Ascending aorta (tissue), 2 donors: ENCODE measurements at regions not wholly inside any gene's neighbourhood (a gene's known extent, or its start where the extent isn't known, plus 50 kb on each side); places are given as distances from the start of the nearest gene placed in this dataset.
"Not testable (repeated sequence)": the region's sequence is repeated elsewhere in the genome, so short reads cannot be mapped to it uniquely, and the experiment has no call there.

Source experiments
- DNase-seq, 2 donors: peaks; one replicate each; pipeline ENCODE4 v3.0.0-alpha.2; 2019; ENCODE audit warnings: low spot score in 2 of 2
- H3K27ac ChIP-seq, 2 donors: fragments of 200-600 bp; sonication (generic); one replicate each; pipeline ENCODE4 v1.5.1; 2016 to 2017; ENCODE audit warnings: mild to moderate bottlenecking in 1 of 2
- H3K27me3 ChIP-seq: fragments of 200-600 bp; sonication (generic); one replicate; pipeline ENCODE4 v1.5.1; 2017
- H3K36me3 ChIP-seq, 2 donors: fragments of 200-600 bp; sonication (generic); one replicate each; pipeline ENCODE4 v1.5.1; 2016
- H3K4me1 ChIP-seq, 2 donors: fragments of 200-600 bp; sonication (generic); one replicate each; pipeline ENCODE4 v1.5.1; 2016 to 2017; ENCODE audit warnings: mild to moderate bottlenecking in 1 of 2
- H3K4me3 ChIP-seq, 2 donors: fragments of 200-600 bp; sonication (generic); one replicate each; pipeline ENCODE4 v1.5.1; 2016 to 2017; ENCODE audit warnings: mild to moderate bottlenecking in 1 of 2
- H3K9me3 ChIP-seq, 2 donors: fragments of 200-600 bp; sonication (generic); one replicate each; pipeline ENCODE4 v1.5.1; 2016
- intact Hi-C: fragments of 100-400 bp; cut with DNase I; formaldehyde crosslinking; loops from one replicate; pipeline ENCODE4 v1.15.1; 2023
- TF ChIP-seq, protein P1 (sequence below), 3 experiments: fragments of 200-600 bp in 2 of 3; fragments of 450-650 bp in 1 of 3; sonication (generic) in 2 of 3; IDR thresholded peaks; one replicate each; pipeline ENCODE4 v1.5.1; 2016 to 2019; ENCODE audit warnings: antibody characterized with exemption in 3 of 3, mild to moderate bottlenecking in 1 of 3, moderate library complexity in 1 of 3

DNA sequence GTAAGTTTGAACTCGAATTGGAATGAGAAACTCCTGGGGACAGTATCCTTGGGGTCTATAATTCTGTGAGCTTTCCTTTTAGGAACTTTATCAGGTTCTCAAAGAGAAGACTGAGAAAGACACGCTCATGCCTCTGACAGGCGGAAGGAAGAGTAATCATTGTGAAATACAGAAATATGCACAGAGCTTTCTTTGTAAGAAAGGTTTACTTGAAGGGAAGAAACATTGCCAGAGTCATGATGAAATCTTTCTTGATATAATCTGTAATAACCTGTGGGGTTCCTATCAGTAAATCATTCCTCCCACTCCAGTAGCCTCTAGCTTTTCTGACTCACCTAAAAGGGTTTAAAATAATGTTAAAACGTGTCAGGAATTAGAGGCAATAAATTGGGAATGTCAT, 83.6 kb upstream of the CCDC39 start:
- Histone ChIP-seq H3K27ac (no peak overlapping the region), H3K9me3 (no peaks in the 10 kb centered on the region), H3K27me3 (no peaks in the 10 kb centered on the region), H3K4me3 (no peak overlapping the region), H3K36me3 (no peaks in the 10 kb centered on the region), H3K4me1 (no peaks in the 10 kb centered on the region)
- TF ChIP-seq, protein P1, sequence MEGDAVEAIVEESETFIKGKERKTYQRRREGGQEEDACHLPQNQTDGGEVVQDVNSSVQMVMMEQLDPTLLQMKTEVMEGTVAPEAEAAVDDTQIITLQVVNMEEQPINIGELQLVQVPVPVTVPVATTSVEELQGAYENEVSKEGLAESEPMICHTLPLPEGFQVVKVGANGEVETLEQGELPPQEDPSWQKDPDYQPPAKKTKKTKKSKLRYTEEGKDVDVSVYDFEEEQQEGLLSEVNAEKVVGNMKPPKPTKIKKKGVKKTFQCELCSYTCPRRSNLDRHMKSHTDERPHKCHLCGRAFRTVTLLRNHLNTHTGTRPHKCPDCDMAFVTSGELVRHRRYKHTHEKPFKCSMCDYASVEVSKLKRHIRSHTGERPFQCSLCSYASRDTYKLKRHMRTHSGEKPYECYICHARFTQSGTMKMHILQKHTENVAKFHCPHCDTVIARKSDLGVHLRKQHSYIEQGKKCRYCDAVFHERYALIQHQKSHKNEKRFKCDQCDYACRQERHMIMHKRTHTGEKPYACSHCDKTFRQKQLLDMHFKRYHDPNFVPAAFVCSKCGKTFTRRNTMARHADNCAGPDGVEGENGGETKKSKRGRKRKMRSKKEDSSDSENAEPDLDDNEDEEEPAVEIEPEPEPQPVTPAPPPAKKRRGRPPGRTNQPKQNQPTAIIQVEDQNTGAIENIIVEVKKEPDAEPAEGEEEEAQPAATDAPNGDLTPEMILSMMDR (IDR thresholded peaks at IDR 0.05): no peak
- DNase-seq: no peak
- intact Hi-C loops: no loop called here

DNA sequence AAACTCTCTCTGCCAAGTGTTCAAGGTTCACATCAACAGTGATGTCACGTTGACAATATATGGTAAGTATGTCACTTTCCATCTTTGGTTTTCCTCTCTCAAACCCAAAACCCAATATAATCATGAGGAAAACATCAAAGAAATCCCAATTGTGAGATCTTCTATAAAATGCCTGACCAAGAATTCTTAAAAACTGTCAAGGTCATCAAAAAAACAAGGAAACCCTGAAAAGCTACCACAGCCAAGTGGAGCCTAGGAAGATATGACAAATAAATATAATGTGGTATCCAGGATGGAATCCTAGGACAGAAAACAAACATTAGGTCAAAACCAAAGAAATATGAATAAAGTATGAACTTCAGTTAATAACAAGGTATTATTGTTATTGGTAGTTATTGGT, 85.2 kb upstream of the CCDC39 start:
- TF ChIP-seq, protein P1 (IDR thresholded peaks at IDR 0.05): no peak
- no peak overlapping the region for H3K27ac ChIP-seq
- H3K36me3 ChIP-seq: no peaks in the 10 kb centered on the region
- no peak for DNase-seq
- no peak overlapping the region for H3K4me3 ChIP-seq
- H3K4me1 ChIP-seq: no peaks in the 10 kb centered on the region
- H3K27me3 ChIP-seq: no peaks in the 10 kb centered on the region
- no peaks in the 10 kb centered on the region for H3K9me3 ChIP-seq
- intact Hi-C loops: no loop called here

DNA sequence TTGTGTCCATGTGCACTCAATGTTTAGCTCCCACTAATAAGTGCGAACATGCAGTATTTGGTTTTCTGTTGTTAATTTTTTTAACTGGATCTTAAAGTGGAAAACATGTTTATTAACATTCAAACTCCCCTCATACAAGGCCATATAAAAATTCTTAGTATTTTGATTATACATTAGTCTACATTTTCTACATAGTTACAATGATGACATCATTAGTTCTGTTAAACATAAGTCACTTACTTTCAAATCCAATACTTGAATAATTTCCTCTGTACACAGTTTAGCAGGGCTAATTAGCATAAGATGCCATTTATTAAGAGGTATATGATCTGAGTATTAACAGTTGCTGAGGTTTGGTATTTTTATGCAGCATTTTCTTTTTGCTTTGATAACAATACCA, 91.3 kb upstream of the CCDC39 start:
- Histone ChIP-seq H3K27me3 (no peaks in the 10 kb centered on the region), H3K27ac (no peak overlapping the region), H3K4me3 (no peak overlapping the region), H3K4me1 (no peaks in the 10 kb centered on the region), H3K9me3 (no peaks in the 10 kb centered on the region), H3K36me3 (no peaks in the 10 kb centered on the region)
- DNase-seq: no peak
- TF ChIP-seq, protein P1 (IDR thresholded peaks at IDR 0.05): no peak
- intact Hi-C loops: no loop called here

DNA sequence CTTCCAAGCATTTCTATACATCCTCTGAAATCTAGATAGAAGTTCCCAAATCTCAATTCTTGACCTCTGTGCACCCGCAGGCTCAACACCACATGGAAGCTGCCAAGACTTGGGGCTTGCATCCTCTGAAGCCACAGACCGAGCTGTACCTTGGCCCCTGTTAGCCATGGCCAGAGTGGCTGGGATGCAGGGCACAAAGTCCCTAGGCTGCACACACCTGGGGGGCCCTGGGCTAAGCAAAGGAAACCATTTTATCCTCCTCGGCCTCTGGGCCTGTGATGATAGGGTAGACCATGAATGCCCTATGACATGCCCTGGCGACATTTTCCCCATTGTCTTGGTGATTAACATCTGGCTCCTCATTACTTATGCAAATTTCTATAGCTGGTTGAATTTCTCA, 97.1 kb upstream of the CCDC39 start:
- DNase-seq: no peak
- H3K36me3 ChIP-seq: peaks cover 0 to 7% of the 10 kb centered on the region in 2 donors
- H3K27me3 ChIP-seq: no peaks in the 10 kb centered on the region
- no peak overlapping the region for H3K27ac ChIP-seq
- H3K9me3 ChIP-seq: peaks cover 0 to 37% of the 10 kb centered on the region in 2 donors
- no peak overlapping the region for H3K4me3 ChIP-seq
- TF ChIP-seq, protein P1 (IDR thresholded peaks at IDR 0.05): no peak
- intact Hi-C loops: no loop called here
- no peaks in the 10 kb centered on the region for H3K4me1 ChIP-seq

DNA sequence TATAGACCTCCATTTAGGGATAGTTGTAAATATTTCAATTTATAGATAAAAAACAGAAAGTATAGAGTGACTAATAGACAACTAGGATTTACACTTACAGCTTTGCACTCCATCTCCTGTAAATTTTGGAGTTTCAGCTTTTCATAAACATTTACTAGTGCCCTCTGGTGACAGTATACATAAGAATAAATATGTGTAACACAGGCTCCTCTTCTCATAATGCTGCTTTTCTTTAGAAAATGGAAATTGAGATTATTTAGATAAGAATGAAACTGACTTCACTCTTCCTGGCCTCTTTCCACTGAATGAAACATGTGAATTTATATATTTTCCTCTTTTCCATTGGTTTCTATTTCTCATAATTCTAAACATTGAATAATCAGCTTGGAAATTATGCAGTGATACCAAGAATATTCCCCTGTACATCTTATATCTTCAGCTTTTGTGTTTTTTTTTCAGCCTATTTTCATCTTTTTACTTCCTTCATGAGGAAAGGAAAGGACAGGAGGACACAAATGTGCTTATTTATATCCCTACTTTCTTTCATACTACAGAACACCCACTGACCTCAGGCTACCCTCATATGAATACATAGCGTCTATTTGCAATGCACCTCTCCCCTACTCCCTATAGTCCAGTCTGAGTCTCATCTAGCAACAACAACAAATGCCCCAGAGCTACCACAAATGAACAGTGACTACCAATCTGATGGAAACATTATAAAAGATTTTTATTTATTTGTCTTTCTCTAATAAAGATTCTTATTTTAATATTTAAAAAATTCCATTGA, 103.1 kb upstream of the CCDC39 start:
- Histone ChIP-seq H3K27me3 (no peaks in the 10 kb centered on the region), H3K9me3 (peaks cover 0 to 30% of the 10 kb centered on the region in 2 donors), H3K27ac (no peak overlapping the region), H3K36me3 (peaks cover 0 to 11% of the 10 kb centered on the region in 2 donors), H3K4me1 (no peaks in the 10 kb centered on the region), H3K4me3 (no peak overlapping the region)
- intact Hi-C loops: no loop called here
- TF ChIP-seq, protein P1 (IDR thresholded peaks at IDR 0.05): no peak
- DNase-seq: no peak

DNA sequence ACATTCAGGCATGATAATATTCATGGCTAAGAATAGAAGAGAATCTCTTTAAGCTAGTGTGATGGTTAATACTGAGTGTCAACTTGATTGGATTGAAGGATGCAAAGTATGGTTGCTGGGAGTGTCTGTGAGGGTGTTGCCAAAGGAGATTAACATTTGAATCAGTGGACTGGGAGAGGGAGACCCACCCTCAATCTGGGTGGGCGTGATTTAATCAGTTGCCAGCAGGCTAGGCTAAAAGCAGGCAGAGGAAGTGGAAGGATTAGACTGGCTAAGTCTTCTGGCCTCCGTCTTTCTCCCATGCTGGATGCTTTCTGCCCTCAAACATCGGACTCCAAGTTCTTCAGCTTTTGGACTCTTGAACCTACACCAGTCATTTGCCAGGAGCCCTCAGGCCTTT, 106.9 kb upstream of the CCDC39 start:
- H3K4me1 ChIP-seq, intact Hi-C loops, DNase-seq, H3K9me3 ChIP-seq, H3K36me3 ChIP-seq, H3K4me3 ChIP-seq, H3K27ac ChIP-seq, H3K27me3 ChIP-seq: not testable (repeated sequence)
